PC-3 (cell line): ENCODE measurements at regions not wholly inside any gene's neighbourhood (a gene's known extent, or its start where the extent isn't known, plus 50 kb on each side); places are given as distances from the start of the nearest gene placed in this dataset.

ENCODE experiments used
- EZH2 ChIP-seq: fragments of 300-600 bp; sonication (generic); IDR thresholded peaks from one replicate; pipeline ENCODE4 v1.6.1; 2017; ENCODE audit warnings: antibody characterized with exemption, mild to moderate bottlenecking, low read length; ENCODE audit not compliant: unreplicated experiment
- EZH2phosphoT487 ChIP-seq: fragments of 300-600 bp; sonication (generic); IDR thresholded peaks from 2 replicates; pipeline ENCODE4 v1.6.1; 2018; ENCODE audit warnings: mild to moderate bottlenecking, antibody characterized with exemption, low read length, borderline replicate concordance
- TF ChIP-seq, protein P1 (sequence below): fragments of 300-600 bp; sonication (generic); conservative IDR thresholded peaks from 2 replicates; pipeline ENCODE4 v1.5.1; 2017; ENCODE audit warnings: antibody characterized with exemption, low read depth, mild to moderate bottlenecking, low read length

DNA sequence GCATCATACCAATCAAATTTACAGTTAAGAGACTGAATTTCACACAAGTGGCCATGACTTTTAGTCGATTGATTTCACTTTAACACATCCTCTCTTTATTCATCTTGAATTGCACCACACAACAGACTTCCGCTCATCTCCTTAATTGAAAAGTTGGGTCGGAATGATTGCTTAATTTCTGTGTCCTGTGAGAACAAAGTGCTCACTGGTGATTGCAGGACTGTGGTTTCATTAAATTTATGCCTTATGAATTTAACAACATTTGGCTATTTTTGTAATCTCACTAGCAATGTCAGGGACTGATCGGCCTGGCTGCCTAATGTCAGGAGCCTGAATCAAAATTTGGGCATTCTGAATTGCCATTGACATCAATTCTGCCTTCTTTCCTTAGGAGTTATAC is 1447.3 kb upstream of the ACO1 start:
- TF ChIP-seq, protein P1, sequence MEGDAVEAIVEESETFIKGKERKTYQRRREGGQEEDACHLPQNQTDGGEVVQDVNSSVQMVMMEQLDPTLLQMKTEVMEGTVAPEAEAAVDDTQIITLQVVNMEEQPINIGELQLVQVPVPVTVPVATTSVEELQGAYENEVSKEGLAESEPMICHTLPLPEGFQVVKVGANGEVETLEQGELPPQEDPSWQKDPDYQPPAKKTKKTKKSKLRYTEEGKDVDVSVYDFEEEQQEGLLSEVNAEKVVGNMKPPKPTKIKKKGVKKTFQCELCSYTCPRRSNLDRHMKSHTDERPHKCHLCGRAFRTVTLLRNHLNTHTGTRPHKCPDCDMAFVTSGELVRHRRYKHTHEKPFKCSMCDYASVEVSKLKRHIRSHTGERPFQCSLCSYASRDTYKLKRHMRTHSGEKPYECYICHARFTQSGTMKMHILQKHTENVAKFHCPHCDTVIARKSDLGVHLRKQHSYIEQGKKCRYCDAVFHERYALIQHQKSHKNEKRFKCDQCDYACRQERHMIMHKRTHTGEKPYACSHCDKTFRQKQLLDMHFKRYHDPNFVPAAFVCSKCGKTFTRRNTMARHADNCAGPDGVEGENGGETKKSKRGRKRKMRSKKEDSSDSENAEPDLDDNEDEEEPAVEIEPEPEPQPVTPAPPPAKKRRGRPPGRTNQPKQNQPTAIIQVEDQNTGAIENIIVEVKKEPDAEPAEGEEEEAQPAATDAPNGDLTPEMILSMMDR = no peak
- TF ChIP-seq EZH2phosphoT487 (no peak), EZH2 (no peak)
